Keratinocyte (primary cell): ENCODE measurements at regions not wholly inside any gene's neighbourhood (a gene's known extent, or its start where the extent isn't known, plus 50 kb on each side); places are given as distances from the start of the nearest gene placed in this dataset.

Experiments used
- EZH2 ChIP-seq: IDR thresholded peaks from one replicate; pipeline ENCODE4 v1.6.1; 2012; ENCODE audit warnings: inconsistent platforms, mild to moderate bottlenecking, low read length, moderate library complexity
- TF ChIP-seq, protein P1 (sequence below), 3 experiments: IDR thresholded peaks in 1 of 3; conservative IDR thresholded peaks in 1 of 3; optimal IDR thresholded peaks in 1 of 3; 2 replicates in 2 of 3; 3 replicates in 1 of 3; pipeline versions ENCODE3 to v1.5.1; 2011; ENCODE audit warnings: low read length in 3 of 3, mild to moderate bottlenecking in 3 of 3, moderate library complexity in 2 of 3, control low read depth in 1 of 3, inconsistent platforms in 1 of 3; ENCODE audit not compliant: insufficient read depth in 2 of 3; ENCODE audit errors: extremely low read depth in 1 of 3

DNA sequence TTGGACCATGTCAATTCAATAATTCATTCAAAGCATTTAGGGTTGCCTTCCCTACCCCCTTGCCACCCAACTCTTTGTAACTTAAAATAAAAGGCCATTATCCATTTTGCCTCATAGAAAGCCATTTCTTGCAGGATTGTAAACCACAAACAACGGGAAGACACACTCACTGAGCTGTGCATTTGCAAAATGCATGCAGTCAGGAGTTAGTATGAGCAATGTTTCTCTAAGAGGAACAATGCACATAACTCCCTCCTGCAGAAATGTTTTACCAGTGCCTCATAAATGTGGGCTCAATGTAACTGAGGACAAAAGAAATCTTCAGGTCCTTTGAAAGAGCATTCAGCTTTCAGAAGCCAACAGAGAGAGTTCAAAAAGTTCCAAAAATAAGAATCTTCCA lies 98.5 kb upstream of the ABCA1 start:
- TF ChIP-seq, protein P1, sequence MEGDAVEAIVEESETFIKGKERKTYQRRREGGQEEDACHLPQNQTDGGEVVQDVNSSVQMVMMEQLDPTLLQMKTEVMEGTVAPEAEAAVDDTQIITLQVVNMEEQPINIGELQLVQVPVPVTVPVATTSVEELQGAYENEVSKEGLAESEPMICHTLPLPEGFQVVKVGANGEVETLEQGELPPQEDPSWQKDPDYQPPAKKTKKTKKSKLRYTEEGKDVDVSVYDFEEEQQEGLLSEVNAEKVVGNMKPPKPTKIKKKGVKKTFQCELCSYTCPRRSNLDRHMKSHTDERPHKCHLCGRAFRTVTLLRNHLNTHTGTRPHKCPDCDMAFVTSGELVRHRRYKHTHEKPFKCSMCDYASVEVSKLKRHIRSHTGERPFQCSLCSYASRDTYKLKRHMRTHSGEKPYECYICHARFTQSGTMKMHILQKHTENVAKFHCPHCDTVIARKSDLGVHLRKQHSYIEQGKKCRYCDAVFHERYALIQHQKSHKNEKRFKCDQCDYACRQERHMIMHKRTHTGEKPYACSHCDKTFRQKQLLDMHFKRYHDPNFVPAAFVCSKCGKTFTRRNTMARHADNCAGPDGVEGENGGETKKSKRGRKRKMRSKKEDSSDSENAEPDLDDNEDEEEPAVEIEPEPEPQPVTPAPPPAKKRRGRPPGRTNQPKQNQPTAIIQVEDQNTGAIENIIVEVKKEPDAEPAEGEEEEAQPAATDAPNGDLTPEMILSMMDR (optimal IDR thresholded peaks at IDR 0.05 in 1 of 3, IDR thresholded peaks at IDR 0.05 in 1 of 3, conservative IDR thresholded peaks at IDR 0.05 in 1 of 3; ENCODE audit: extremely low read depth in 1 of 3, insufficient read depth in 2 of 3, low read length in 3 of 3), result no peak
- no peak for TF ChIP-seq EZH2
